Transverse colon (tissue), 4 donors: ENCODE measurements at regions not wholly inside any gene's neighbourhood (a gene's known extent, or its start where the extent isn't known, plus 50 kb on each side); places are given as distances from the start of the nearest gene placed in this dataset.

Experiments
- DNase-seq: peaks from one replicate; pipeline ENCODE4 v3.0.0-alpha.2; 2019
- H3K27ac ChIP-seq, 4 donors: fragments of 200-600 bp; sonication (generic); 2 replicates each; pipeline ENCODE4 v1.5.1; 2016 to 2018; ENCODE audit warnings: inconsistent platforms in 4 of 4
- H3K27me3 ChIP-seq: fragments of 200-600 bp; sonication (generic); 2 replicates; pipeline ENCODE4 v1.5.1; 2017; ENCODE audit warnings: inconsistent platforms
- H3K36me3 ChIP-seq, 4 donors: fragments of 200-600 bp; sonication (generic); 2 replicates each; pipeline ENCODE4 v1.5.1; 2017 to 2019; ENCODE audit warnings: inconsistent platforms in 4 of 4
- H3K4me1 ChIP-seq, 4 donors: fragments of 200-600 bp; sonication (generic); 2 replicates each; pipeline ENCODE4 v1.5.1; 2017 to 2020; ENCODE audit warnings: inconsistent platforms in 4 of 4
- H3K4me3 ChIP-seq, 4 donors: fragments of 200-600 bp; sonication (generic); 1 replicate in 1 of 4; 2 replicates in 3 of 4; pipeline versions ENCODE4 v1.5.1 to v1.6.1; 2017 to 2019; ENCODE audit warnings: inconsistent platforms in 4 of 4
- H3K9me3 ChIP-seq, 2 donors: fragments of 200-600 bp; sonication (generic); 2 replicates each; pipeline ENCODE4 v1.5.1; 2017 to 2019; ENCODE audit warnings: inconsistent platforms in 2 of 2
- CTCF ChIP-seq, 5 experiments: fragments of 200-600 bp in 3 of 5; fragments of 450-650 bp in 2 of 5; sonication (generic) in 3 of 5; IDR thresholded peaks; 1 replicate in 2 of 5; 2 replicates in 3 of 5; pipeline ENCODE4 v1.5.1; 2016 to 2017; ENCODE audit warnings: antibody characterized with exemption in 5 of 5, inconsistent platforms in 3 of 5, mild to moderate bottlenecking in 2 of 5, moderate library complexity in 1 of 5
- EP300 ChIP-seq: sonication (generic); formaldehyde crosslinking; IDR thresholded peaks from one replicate; pipeline ENCODE4 v1.6.1; 2017; ENCODE audit warnings: antibody characterized with exemption, low read depth
- POLR2A ChIP-seq: fragments of 450-650 bp; IDR thresholded peaks from one replicate; pipeline ENCODE4 v1.6.1; 2016; ENCODE audit warnings: antibody characterized with exemption, mild to moderate bottlenecking, moderate library complexity
- POLR2AphosphoS5 ChIP-seq, 3 donors: sonication (generic); formaldehyde crosslinking; IDR thresholded peaks; one replicate each; pipeline ENCODE4 v1.6.1; 2016; ENCODE audit warnings: antibody characterized with exemption in 3 of 3
- WGBS, 2 donors: methylation state at CpG; one replicate each; pipeline ENCODE4 v1.1.5; 2018; ENCODE audit warnings: low coverage in 1 of 2; 5-methylcytosine and 5-hydroxymethylcytosine counted together
- in situ Hi-C, 4 donors: fragments of 200-750 bp; cut with MboI; loops; one replicate each; pipeline versions ENCODE4 v1.15.0 to v1.15.1; 2017; ENCODE audit warnings: low sequenced_read_pairs in 3 of 4, low pct_ligation_motif_present in 1 of 4, low pct_unique_long_range_greater_than_20kb in 1 of 4
- intact Hi-C: fragments of 100-400 bp; cut with DNase I; formaldehyde crosslinking; loops from one replicate; pipeline ENCODE4 v1.15.1; 2023; ENCODE audit warnings: low total_unique reads

GRCh38 chr5:57540823-57541222 is 58.2 kb upstream of the ACTBL2 start:
- 56 to 77% methylated on average over 2 of the region's 2 CpGs for whole genome bisulfite sequencing, 2 donors
- Histone ChIP-seq H3K36me3 (no peaks in the 10 kb centered on the region), H3K27ac (no peak overlapping the region), H3K27me3 (no peaks in the 10 kb centered on the region), H3K4me3 (no peak overlapping the region), H3K9me3 (no peaks in the 10 kb centered on the region), H3K4me1 (no peaks in the 10 kb centered on the region)
- in situ Hi-C loops: no loop called here
- TF ChIP-seq CTCF (IDR thresholded peaks at IDR 0.05) (no peak), EP300 (no peak), POLR2AphosphoS5 (IDR thresholded peaks at IDR 0.05) (no peak), POLR2A (no peak)
- intact Hi-C loops: no loop called here
- no peak for DNase-seq

GRCh38 chr5:57539281-57539701 is 56.7 kb upstream of the ACTBL2 start:
- in situ Hi-C loops (no loop called here), intact Hi-C loops (no loop called here)
- 40 to 56% methylated on average over 3 of the region's 3 CpGs for WGBS, 2 donors
- H3K4me1 ChIP-seq: no peaks in the 10 kb centered on the region
- H3K36me3 ChIP-seq: no peaks in the 10 kb centered on the region
- TF ChIP-seq EP300: no peak
- no peak for TF ChIP-seq CTCF (IDR thresholded peaks at IDR 0.05)
- TF ChIP-seq POLR2AphosphoS5 (IDR thresholded peaks at IDR 0.05): no peak
- TF ChIP-seq POLR2A: no peak
- H3K4me3 ChIP-seq: no peak overlapping the region
- H3K27me3 ChIP-seq: no peaks in the 10 kb centered on the region
- DNase-seq: no peak
- no peaks in the 10 kb centered on the region for H3K9me3 ChIP-seq
- H3K27ac ChIP-seq: no peak overlapping the region

GRCh38 chr5:57538341-57538955 is 55.8 kb upstream of the ACTBL2 start:
- DNase-seq: no peak
- Histone ChIP-seq H3K9me3 (no peaks in the 10 kb centered on the region), H3K4me3 (no peak overlapping the region), H3K4me1 (no peaks in the 10 kb centered on the region), H3K27me3 (no peaks in the 10 kb centered on the region), H3K36me3 (no peaks in the 10 kb centered on the region), H3K27ac (no peak overlapping the region)
- WGBS, 2 donors: 62 to 67% methylated on average over 7 of the region's 7 CpGs
- TF ChIP-seq CTCF (IDR thresholded peaks at IDR 0.05): no peak
- TF ChIP-seq POLR2AphosphoS5 (IDR thresholded peaks at IDR 0.05): no peak
- no peak for TF ChIP-seq POLR2A
- TF ChIP-seq EP300: no peak
- intact Hi-C loops (no loop called here), in situ Hi-C loops (no loop called here)

- Histone ChIP-seq H3K9me3 (no peaks in the 10 kb centered on the region), H3K4me1 (no peaks in the 10 kb centered on the region), H3K4me3 (no peak overlapping the region), H3K27me3 (no peaks in the 10 kb centered on the region), H3K36me3 (no peaks in the 10 kb centered on the region), H3K27ac (no peak overlapping the region)
- intact Hi-C loops: no loop called here
- TF ChIP-seq POLR2AphosphoS5 (IDR thresholded peaks at IDR 0.05): no peak
- no peak for TF ChIP-seq EP300
- no peak for TF ChIP-seq POLR2A
- no peak for TF ChIP-seq CTCF (IDR thresholded peaks at IDR 0.05)
- 84 to 100% methylated on average over 1 to 2 of the region's 2 CpGs for WGBS, 2 donors
- in situ Hi-C loops: no loop called here
- DNase-seq: no peak
These were observed 55.2 kb upstream of the ACTBL2 start for GRCh38 chr5:57537811-57538210.
